ENCODE measurements at regions not wholly inside any gene's neighbourhood (a gene's known extent, or its start where the extent isn't known, plus 50 kb on each side); places are given as distances from the start of the nearest gene placed in this dataset.

DNA sequence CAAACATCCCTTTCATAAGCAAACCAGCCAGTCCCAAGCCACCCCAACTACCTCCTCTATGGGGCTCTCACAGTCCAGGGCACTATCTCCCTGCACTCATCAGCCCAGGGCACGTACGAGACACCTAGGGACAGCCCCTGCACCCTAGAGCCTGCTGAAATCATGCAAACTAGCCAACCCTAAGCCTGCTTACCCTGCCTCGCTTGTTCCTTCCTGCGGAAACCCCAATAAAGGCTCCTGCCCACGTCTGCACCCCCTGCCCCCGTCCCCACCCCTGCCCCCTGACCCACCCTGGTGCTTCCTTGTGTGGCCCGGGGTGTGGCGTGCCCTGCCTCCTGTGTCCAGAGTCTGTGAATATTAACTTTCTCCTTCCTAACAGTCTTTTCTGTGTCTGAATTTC is 135.9 kb downstream of the GADD45G start:
- TF ChIP-seq SETDB1 (IDR thresholded peaks at IDR 0.05; ENCODE audit: insufficient read length, low read length): no peak
- TF ChIP-seq, protein P1, sequence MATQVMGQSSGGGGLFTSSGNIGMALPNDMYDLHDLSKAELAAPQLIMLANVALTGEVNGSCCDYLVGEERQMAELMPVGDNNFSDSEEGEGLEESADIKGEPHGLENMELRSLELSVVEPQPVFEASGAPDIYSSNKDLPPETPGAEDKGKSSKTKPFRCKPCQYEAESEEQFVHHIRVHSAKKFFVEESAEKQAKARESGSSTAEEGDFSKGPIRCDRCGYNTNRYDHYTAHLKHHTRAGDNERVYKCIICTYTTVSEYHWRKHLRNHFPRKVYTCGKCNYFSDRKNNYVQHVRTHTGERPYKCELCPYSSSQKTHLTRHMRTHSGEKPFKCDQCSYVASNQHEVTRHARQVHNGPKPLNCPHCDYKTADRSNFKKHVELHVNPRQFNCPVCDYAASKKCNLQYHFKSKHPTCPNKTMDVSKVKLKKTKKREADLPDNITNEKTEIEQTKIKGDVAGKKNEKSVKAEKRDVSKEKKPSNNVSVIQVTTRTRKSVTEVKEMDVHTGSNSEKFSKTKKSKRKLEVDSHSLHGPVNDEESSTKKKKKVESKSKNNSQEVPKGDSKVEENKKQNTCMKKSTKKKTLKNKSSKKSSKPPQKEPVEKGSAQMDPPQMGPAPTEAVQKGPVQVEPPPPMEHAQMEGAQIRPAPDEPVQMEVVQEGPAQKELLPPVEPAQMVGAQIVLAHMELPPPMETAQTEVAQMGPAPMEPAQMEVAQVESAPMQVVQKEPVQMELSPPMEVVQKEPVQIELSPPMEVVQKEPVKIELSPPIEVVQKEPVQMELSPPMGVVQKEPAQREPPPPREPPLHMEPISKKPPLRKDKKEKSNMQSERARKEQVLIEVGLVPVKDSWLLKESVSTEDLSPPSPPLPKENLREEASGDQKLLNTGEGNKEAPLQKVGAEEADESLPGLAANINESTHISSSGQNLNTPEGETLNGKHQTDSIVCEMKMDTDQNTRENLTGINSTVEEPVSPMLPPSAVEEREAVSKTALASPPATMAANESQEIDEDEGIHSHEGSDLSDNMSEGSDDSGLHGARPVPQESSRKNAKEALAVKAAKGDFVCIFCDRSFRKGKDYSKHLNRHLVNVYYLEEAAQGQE (tag by site-specific recombination; IDR thresholded peaks at IDR 0.05): no peak
- TF ChIP-seq PBX3 (CRISPR knock-in tag; IDR thresholded peaks at IDR 0.05): no peak
- no peak for TF ChIP-seq ZBTB8A (tag by site-specific recombination; IDR thresholded peaks at IDR 0.05)
- TF ChIP-seq TRIM28 (IDR thresholded peaks at IDR 0.05; ENCODE audit: borderline replicate concordance, low read length): no peak
- TF ChIP-seq, protein P2, sequence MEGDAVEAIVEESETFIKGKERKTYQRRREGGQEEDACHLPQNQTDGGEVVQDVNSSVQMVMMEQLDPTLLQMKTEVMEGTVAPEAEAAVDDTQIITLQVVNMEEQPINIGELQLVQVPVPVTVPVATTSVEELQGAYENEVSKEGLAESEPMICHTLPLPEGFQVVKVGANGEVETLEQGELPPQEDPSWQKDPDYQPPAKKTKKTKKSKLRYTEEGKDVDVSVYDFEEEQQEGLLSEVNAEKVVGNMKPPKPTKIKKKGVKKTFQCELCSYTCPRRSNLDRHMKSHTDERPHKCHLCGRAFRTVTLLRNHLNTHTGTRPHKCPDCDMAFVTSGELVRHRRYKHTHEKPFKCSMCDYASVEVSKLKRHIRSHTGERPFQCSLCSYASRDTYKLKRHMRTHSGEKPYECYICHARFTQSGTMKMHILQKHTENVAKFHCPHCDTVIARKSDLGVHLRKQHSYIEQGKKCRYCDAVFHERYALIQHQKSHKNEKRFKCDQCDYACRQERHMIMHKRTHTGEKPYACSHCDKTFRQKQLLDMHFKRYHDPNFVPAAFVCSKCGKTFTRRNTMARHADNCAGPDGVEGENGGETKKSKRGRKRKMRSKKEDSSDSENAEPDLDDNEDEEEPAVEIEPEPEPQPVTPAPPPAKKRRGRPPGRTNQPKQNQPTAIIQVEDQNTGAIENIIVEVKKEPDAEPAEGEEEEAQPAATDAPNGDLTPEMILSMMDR (tag by site-specific recombination; IDR thresholded peaks at IDR 0.05): no peak
- no peak for TF ChIP-seq ZNF174 (tag by site-specific recombination; IDR thresholded peaks at IDR 0.05)
